ENCODE measurements at regions not wholly inside any gene's neighbourhood (a gene's known extent, or its start where the extent isn't known, plus 50 kb on each side); places are given as distances from the start of the nearest gene placed in this dataset.

GRCh38 chr18:37671530-37671929 lies 105.9 kb upstream of the CELF4 start:
- H3K79me2 ChIP-seq (ENCODE audit: control insufficient read depth, low read length) = no peaks in the 10 kb centered on the region

GRCh38 chr18:37671119-37671518 lies 105.5 kb upstream of the CELF4 start:
- Histone ChIP-seq H3K9me3 (ENCODE audit: control insufficient read depth, insufficient read depth, low read length) (peaks cover 4% of the 10 kb centered on the region; the same call in 1 of the 2 replicates), H3K36me3 (ENCODE audit: control insufficient read depth, low read length) (no peaks in the 10 kb centered on the region), H3K4me3 (ENCODE audit: low read length) (no peak overlapping the region), H3K4me2 (ENCODE audit: low read length) (no peak overlapping the region), H4K20me1 (ENCODE audit: control insufficient read depth, insufficient read depth, low read depth, low read length) (no peaks in the 10 kb centered on the region), H3K79me2 (ENCODE audit: control insufficient read depth, low read length) (no peaks in the 10 kb centered on the region), H3K27ac (ENCODE audit: low read depth, low read length) (no peak overlapping the region), H3K4me1 (ENCODE audit: control insufficient read depth, low read length) (no peaks in the 10 kb centered on the region), H3K27me3 (ENCODE audit: control insufficient read depth, low read length) (no peaks in the 10 kb centered on the region), H3K9me2 (replicated peaks; ENCODE audit: control insufficient read depth, low read length) (no peaks in the 10 kb centered on the region), H3F3A (ENCODE audit: control insufficient read depth, insufficient read depth) (no peaks in the 10 kb centered on the region)
- TF ChIP-seq, protein P1, sequence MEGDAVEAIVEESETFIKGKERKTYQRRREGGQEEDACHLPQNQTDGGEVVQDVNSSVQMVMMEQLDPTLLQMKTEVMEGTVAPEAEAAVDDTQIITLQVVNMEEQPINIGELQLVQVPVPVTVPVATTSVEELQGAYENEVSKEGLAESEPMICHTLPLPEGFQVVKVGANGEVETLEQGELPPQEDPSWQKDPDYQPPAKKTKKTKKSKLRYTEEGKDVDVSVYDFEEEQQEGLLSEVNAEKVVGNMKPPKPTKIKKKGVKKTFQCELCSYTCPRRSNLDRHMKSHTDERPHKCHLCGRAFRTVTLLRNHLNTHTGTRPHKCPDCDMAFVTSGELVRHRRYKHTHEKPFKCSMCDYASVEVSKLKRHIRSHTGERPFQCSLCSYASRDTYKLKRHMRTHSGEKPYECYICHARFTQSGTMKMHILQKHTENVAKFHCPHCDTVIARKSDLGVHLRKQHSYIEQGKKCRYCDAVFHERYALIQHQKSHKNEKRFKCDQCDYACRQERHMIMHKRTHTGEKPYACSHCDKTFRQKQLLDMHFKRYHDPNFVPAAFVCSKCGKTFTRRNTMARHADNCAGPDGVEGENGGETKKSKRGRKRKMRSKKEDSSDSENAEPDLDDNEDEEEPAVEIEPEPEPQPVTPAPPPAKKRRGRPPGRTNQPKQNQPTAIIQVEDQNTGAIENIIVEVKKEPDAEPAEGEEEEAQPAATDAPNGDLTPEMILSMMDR (IDR thresholded peaks at IDR 0.05; ENCODE audit: low read depth, low read length, poor library complexity, severe bottlenecking) = no peak
- TF ChIP-seq EZH2phosphoT487 (IDR thresholded peaks at IDR 0.05; ENCODE audit: borderline replicate concordance, low read length) = no peak

More at GRCh38 chr18:37671530-37671929, 105.9 kb upstream of the CELF4 start:
- Histone ChIP-seq H3K36me3 (ENCODE audit: control insufficient read depth, low read length) (no peaks in the 10 kb centered on the region), H3K9me2 (replicated peaks; ENCODE audit: control insufficient read depth, low read length) (no peaks in the 10 kb centered on the region), H3K27me3 (ENCODE audit: control insufficient read depth, low read length) (no peaks in the 10 kb centered on the region), H3K4me2 (ENCODE audit: low read length) (no peak overlapping the region), H3K4me3 (ENCODE audit: low read length) (no peak overlapping the region), H4K20me1 (ENCODE audit: control insufficient read depth, insufficient read depth, low read depth, low read length) (no peaks in the 10 kb centered on the region), H3K27ac (ENCODE audit: low read depth, low read length) (no peak overlapping the region), H3K4me1 (ENCODE audit: control insufficient read depth, low read length) (no peaks in the 10 kb centered on the region), H3K9me3 (ENCODE audit: control insufficient read depth, insufficient read depth, low read length) (peaks cover 4% of the 10 kb centered on the region; the same call in 1 of the 2 replicates), H3F3A (ENCODE audit: control insufficient read depth, insufficient read depth) (no peaks in the 10 kb centered on the region)
- TF ChIP-seq, protein P1 (IDR thresholded peaks at IDR 0.05; ENCODE audit: low read depth, low read length, poor library complexity, severe bottlenecking) = no peak
- no peak for TF ChIP-seq EZH2phosphoT487 (IDR thresholded peaks at IDR 0.05; ENCODE audit: borderline replicate concordance, low read length)

DNA sequence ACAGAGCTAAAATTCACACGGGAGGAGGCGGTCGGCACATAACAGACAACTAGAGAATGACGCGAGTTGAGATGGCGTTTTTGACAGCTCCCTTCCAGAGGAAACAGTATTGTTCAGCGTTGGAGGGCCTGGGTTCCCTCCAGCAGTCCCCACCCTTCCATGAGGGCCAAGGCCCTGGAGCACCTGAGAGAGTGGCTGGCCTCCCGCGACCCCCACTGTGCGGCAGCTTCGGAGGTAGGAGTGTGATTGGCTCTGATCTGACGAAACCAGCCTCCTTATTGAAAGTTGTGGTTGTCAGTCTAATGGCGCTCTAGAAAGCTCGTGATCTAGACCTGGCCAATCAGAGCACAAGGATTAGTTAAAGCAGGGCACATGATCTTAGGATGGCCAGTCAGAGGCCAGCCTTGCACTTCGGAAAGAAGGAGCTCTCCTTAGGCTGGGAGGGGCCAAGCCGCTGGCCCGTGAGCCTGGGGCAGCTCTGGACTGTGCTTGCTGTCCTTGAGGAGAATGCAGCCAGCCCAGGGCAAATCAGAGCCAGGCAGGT lies 104.5 kb upstream of the CELF4 start:
- H3K9me3 ChIP-seq (ENCODE audit: control insufficient read depth, insufficient read depth, low read length) = peaks cover 4% of the 10 kb centered on the region; the same call in 1 of the 2 replicates
- H3K36me3 ChIP-seq (ENCODE audit: control insufficient read depth, low read length) = no peaks in the 10 kb centered on the region
- no peaks in the 10 kb centered on the region for H4K20me1 ChIP-seq (ENCODE audit: control insufficient read depth, insufficient read depth, low read depth, low read length)
- H3K27ac ChIP-seq (ENCODE audit: low read depth, low read length) = no peak overlapping the region
- no peak overlapping the region for H3K4me2 ChIP-seq (ENCODE audit: low read length)
- H3K79me2 ChIP-seq (ENCODE audit: control insufficient read depth, low read length) = no peaks in the 10 kb centered on the region
- no peaks in the 10 kb centered on the region for H3F3A ChIP-seq (ENCODE audit: control insufficient read depth, insufficient read depth)
- no peaks in the 10 kb centered on the region for H3K4me1 ChIP-seq (ENCODE audit: control insufficient read depth, low read length)
- H3K9me2 ChIP-seq (replicated peaks; ENCODE audit: control insufficient read depth, low read length) = no peaks in the 10 kb centered on the region
- TF ChIP-seq, protein P1 (IDR thresholded peaks at IDR 0.05; ENCODE audit: low read depth, low read length, poor library complexity, severe bottlenecking) = no peak
- TF ChIP-seq EZH2phosphoT487 (IDR thresholded peaks at IDR 0.05; ENCODE audit: borderline replicate concordance, low read length) = no peak
- H3K4me3 ChIP-seq (ENCODE audit: low read length) = no peak overlapping the region
- no peaks in the 10 kb centered on the region for H3K27me3 ChIP-seq (ENCODE audit: control insufficient read depth, low read length)

All from DOHH2 (cell line).